IPS DF 19.7 (cell line): ENCODE measurements at regions not wholly inside any gene's neighbourhood (a gene's known extent, or its start where the extent isn't known, plus 50 kb on each side); places are given as distances from the start of the nearest gene placed in this dataset.

Experiments used
- DNase-seq: peaks from one replicate; pipeline ENCODE4 v3.0.0-alpha.2; 2013; ENCODE audit warnings: low read depth, low spot score

DNA sequence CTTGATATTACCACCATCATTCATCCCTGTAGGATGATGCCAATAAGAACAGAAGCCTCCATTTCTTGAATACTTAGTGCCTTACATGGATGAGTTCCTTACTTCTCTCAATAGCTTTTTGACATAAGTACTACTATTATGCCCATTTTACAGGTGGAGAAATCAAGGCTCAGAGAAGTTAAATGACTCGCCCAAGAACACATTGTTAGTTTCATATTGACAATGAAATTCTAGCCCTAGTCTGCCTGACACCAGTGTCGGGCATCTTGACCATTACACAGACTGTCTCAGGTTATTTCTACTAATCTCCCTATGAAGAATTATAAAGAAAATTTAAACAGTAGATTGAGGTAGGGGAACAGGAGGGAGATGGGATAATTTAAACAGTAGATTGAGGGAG lies 52.5 kb upstream of the ARL8B start:
- DNase-seq = no peak

DNA sequence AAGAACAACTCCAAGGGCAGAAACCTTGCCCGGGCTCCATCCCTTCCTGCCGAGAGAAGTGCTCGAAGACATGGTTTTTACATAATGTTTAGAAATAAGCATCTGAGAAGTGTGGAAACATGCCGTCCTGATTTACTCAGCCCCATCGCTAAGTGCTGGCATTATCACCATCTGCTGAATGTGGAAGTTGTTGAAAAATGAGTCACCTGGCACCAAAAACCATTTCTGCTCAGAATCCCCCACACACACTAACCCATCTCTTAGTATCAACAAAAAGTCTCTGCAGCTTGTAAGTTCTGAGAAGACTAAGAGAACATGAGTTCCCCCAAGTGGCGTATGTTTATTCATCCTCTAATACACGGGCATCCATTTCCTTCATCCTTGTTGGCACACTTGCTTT lies 51.0 kb upstream of the ARL8B start:
- no peak for DNase-seq

DNA sequence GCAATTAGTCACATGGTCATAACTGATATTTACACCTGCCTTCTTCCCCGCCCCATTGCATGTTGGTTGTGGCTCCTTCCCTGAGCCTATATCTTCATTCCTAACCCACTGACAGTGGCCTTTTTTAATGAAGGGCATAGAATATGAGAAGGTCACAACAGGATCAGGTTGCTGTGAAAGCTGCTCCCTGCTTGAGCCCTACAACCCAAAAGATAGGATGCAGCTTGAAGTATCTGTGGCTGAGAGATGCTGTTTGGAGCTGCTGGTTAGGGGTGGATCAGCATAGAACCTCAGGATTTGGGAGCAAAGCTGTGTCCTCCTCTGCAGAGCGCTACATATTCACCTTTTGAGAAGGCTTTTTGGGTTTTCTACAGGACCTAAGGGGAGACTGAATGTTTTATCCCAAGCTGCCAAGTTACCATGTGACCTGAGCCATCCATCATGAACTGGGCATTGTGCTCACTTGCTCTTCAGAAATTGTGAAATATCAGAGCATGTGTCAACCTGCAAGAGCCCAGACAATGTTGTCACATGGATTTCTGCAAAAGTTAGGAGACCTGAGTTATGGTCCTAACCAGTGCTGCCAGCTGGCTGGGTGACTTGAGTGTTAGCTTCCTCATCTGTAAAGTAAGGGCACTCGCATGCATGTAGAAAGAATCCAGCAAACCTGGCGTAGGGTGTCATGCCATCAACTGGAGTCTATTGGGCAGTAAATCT lies 49.8 kb upstream of the ARL8B start:
- no peak for DNase-seq
